Right atrium auricular region (tissue), 2 donors: ENCODE measurements at regions not wholly inside any gene's neighbourhood (a gene's known extent, or its start where the extent isn't known, plus 50 kb on each side); places are given as distances from the start of the nearest gene placed in this dataset.
"Not testable (repeated sequence)": the region's sequence is repeated elsewhere in the genome, so short reads cannot be mapped to it uniquely, and the experiment has no call there.

Source experiments
- DNase-seq: peaks from one replicate; pipeline ENCODE4 v3.0.0-alpha.2; 2019; ENCODE audit warnings: low spot score
- H3K27ac ChIP-seq, 2 donors: fragments of 200-600 bp; sonication (generic); 1 replicate in 1 of 2; 2 replicates in 1 of 2; pipeline ENCODE4 v1.5.1; 2016 to 2019
- H3K27me3 ChIP-seq, 2 donors: fragments of 200-600 bp; sonication (generic); one replicate each; pipeline versions ENCODE4 v1.5.1 to v1.6.0; 2017 to 2019
- H3K36me3 ChIP-seq: fragments of 200-600 bp; sonication (generic); one replicate; pipeline ENCODE4 v1.5.1; 2016
- H3K4me1 ChIP-seq, 2 donors: fragments of 200-600 bp; sonication (generic); one replicate each; pipeline versions ENCODE4 v1.5.1 to v1.6.0; 2017 to 2019
- H3K4me3 ChIP-seq, 2 donors: fragments of 200-600 bp; sonication (generic); 1 replicate in 1 of 2; 2 replicates in 1 of 2; pipeline ENCODE4 v1.5.1; 2017 to 2019; ENCODE audit warnings: mild to moderate bottlenecking in 1 of 2, moderate library complexity in 1 of 2
- H3K9me3 ChIP-seq, 2 donors: fragments of 200-600 bp; sonication (generic); one replicate each; pipeline ENCODE4 v1.5.1; 2019
- TF ChIP-seq, protein P1 (sequence below), 2 donors: fragments of 200-600 bp; sonication (generic); IDR thresholded peaks; one replicate each; pipeline ENCODE4 v1.5.1; 2019; ENCODE audit warnings: antibody characterized with exemption in 2 of 2

DNA sequence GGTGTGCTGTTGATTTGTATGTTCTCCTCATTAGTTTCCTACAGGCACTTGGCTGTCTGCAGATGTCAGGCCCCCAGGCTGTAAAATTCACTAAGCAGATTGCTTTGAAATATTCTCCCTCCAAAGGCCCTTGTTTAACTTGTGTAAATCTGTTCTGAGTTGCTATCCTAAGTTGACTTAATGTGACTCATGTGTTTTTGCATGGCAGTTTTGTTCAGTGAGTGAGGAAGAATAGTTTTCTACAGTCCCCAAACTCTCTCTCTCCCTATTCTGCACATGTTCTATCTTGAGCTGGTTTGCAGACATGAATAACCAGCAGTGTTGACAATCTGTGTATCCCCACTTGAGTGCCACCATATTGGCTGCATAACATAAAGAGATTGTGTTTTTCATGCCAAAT is 1005.4 kb upstream of the DDX18 start:
- Histone ChIP-seq H3K4me3 (no peak overlapping the region), H3K9me3 (no peaks in the 10 kb centered on the region), H3K27ac (no peak overlapping the region), H3K27me3 (no peaks in the 10 kb centered on the region), H3K36me3 (no peaks in the 10 kb centered on the region), H3K4me1 (no peaks in the 10 kb centered on the region)
- DNase-seq, result no peak
- TF ChIP-seq, protein P1, sequence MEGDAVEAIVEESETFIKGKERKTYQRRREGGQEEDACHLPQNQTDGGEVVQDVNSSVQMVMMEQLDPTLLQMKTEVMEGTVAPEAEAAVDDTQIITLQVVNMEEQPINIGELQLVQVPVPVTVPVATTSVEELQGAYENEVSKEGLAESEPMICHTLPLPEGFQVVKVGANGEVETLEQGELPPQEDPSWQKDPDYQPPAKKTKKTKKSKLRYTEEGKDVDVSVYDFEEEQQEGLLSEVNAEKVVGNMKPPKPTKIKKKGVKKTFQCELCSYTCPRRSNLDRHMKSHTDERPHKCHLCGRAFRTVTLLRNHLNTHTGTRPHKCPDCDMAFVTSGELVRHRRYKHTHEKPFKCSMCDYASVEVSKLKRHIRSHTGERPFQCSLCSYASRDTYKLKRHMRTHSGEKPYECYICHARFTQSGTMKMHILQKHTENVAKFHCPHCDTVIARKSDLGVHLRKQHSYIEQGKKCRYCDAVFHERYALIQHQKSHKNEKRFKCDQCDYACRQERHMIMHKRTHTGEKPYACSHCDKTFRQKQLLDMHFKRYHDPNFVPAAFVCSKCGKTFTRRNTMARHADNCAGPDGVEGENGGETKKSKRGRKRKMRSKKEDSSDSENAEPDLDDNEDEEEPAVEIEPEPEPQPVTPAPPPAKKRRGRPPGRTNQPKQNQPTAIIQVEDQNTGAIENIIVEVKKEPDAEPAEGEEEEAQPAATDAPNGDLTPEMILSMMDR (IDR thresholded peaks at IDR 0.05), result no peak

DNA sequence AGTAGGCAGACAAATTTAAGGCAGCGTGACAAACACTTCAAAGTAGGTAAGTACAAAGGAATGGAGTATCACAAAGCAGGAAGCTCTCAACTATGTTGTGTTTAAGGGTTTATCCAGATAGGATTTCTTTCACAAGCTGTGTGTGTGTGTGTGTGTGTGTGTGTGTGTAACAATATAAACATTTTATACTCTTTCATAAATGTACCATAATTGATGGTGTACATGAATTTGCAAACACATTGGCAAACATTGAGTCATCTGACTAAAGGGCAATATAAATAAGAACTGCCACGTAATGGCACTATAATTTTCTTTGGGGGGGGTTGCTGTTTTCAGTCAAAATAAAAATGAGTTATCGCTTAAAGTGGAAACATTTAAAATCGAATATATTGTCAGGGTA is 1004.4 kb upstream of the DDX18 start:
- H3K27ac ChIP-seq, result no peak overlapping the region
- no peak for DNase-seq
- TF ChIP-seq, protein P1 (IDR thresholded peaks at IDR 0.05), result no peak
- H3K27me3 ChIP-seq, result no peaks in the 10 kb centered on the region
- H3K4me1 ChIP-seq, result no peaks in the 10 kb centered on the region
- no peaks in the 10 kb centered on the region for H3K9me3 ChIP-seq
- H3K36me3 ChIP-seq, result no peaks in the 10 kb centered on the region
- no peak overlapping the region for H3K4me3 ChIP-seq

DNA sequence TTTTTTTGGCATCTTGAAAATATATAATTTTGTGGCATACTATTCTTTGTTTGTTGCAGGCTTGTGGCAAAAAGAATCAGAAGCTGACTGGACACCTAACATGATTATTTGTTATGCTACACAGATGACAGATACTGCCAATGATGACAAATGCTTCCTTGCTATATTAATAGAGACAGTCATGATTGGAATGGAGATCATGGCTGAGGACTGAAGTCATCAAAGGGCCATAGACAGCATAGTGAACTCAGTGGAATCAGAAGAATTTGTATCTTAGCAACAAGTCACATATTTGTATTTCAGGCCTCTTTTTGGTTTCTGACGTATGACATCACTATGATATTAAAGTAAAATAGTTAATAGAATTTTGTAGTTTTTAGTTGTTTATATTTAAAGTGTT is 1003.8 kb upstream of the DDX18 start:
- no peak for DNase-seq
- no peaks in the 10 kb centered on the region for H3K36me3 ChIP-seq
- no peaks in the 10 kb centered on the region for H3K4me1 ChIP-seq
- no peaks in the 10 kb centered on the region for H3K27me3 ChIP-seq
- H3K4me3 ChIP-seq, result no peak overlapping the region
- no peaks in the 10 kb centered on the region for H3K9me3 ChIP-seq
- no peak overlapping the region for H3K27ac ChIP-seq
- TF ChIP-seq, protein P1 (IDR thresholded peaks at IDR 0.05), result no peak

DNA sequence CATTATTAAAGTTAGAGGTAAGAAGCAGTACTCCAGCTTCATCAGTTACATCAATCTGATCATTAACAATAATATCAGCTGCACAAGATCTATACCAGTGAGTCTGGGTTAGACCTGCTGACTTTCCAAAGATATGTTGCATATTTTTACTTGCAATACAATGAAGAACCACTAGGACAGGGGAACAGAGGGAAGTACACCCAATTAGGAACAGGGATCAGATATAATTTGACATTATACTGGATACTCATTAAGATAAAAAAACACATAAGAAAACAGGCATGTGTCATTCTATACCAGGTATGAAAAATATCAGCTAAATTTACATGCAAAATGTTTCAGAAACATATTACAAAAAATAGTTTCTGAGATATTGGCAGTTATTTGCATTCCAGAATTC is 995.1 kb upstream of the DDX18 start:
- DNase-seq, result no peak
- Histone ChIP-seq H3K27me3 (no peaks in the 10 kb centered on the region), H3K4me1 (no peaks in the 10 kb centered on the region), H3K27ac (no peak overlapping the region), H3K9me3 (no peaks in the 10 kb centered on the region), H3K36me3 (no peaks in the 10 kb centered on the region), H3K4me3 (no peak overlapping the region)
- TF ChIP-seq, protein P1 (IDR thresholded peaks at IDR 0.05), result no peak

DNA sequence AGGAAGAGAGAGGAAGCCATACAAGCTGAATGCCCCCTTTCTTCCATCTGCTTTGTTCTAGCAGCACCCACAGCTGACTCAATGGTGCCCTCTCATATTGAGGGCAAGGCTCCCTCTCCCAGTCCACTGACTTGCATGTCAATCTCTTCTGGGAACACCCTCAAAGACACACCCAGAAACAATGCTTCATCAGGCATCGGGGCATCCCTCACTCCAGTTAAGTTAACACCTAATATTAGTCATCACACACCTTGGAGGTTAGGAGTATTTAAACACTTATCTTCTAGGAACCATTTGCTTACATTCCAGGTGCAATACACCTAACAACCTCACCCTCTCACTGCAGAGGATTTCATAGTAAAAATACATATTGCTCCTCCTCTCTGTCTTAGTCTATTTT is 993.5 kb upstream of the DDX18 start:
- no peak for DNase-seq
- H3K27ac ChIP-seq, result no peak overlapping the region
- H3K9me3 ChIP-seq, result no peaks in the 10 kb centered on the region
- H3K4me1 ChIP-seq, result no peaks in the 10 kb centered on the region
- no peak overlapping the region for H3K4me3 ChIP-seq
- no peaks in the 10 kb centered on the region for H3K27me3 ChIP-seq
- TF ChIP-seq, protein P1 (IDR thresholded peaks at IDR 0.05), result no peak
- no peaks in the 10 kb centered on the region for H3K36me3 ChIP-seq

DNA sequence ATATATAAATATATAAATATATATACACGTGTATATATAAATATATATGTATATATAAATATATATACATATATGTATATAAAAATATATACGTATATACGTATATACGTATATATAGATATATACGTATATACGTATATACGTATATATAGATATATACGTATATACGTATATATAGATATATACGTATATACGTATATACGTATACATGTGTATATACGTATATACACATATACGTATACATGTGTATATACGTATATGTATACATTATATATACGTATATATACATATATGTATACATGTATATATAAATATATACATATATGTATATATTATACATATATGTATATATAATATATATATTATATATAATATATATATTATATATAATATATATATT is 984.9 kb upstream of the DDX18 start:
- not testable (repeated sequence) for H3K4me3 ChIP-seq, H3K27me3 ChIP-seq, H3K27ac ChIP-seq, DNase-seq, H3K4me1 ChIP-seq, H3K36me3 ChIP-seq
- H3K9me3 ChIP-seq, result peaks cover 0 to 18% of the 10 kb centered on the region in 2 donors
